K562 (cell line): ENCODE measurements at regions not wholly inside any gene's neighbourhood (a gene's known extent, or its start where the extent isn't known, plus 50 kb on each side); places are given as distances from the start of the nearest gene placed in this dataset.

Source experiments
- ATAC-seq: fragments of 200-7000 bp; cut with Tn5 transposase; 3 replicates; pipeline ENCODE4 v1.9.1; 2020; ENCODE audit warnings: moderate library complexity
- BruUV-seq: library from RNA; stranded (reverse); fragments of 400-500 nt; replicated peaks from 2 replicates; lab custom pipeline; 2021; lab: Mats Ljungman, UMichigan
- CTCF ChIA-PET: fragments of 300-600 bp; formaldehyde crosslinking; extraction: SDS; loops from one replicate; lab custom pipeline; 2021; ENCODE audit warnings: low intra/inter-chr PET ratio; lab: Yijun Ruan, JAX
- POLR2A ChIA-PET: fragments of 300-600, 350-650 bp; sonication (Branson Sonifier 250); formaldehyde crosslinking; extraction: SDS; loops from one replicate; lab custom pipeline; 2021; ENCODE audit warnings: antibody characterized with exemption, inconsistent platforms; lab: Yijun Ruan, JAX
- DNase-seq, 4 experiments: peaks; one replicate each; pipeline versions ENCODE4 v3.0.0 to v3.0.0-alpha.2; 2011 to 2018; ENCODE audit warnings: low spot score in 3 of 4, mixed read lengths in 3 of 4; ENCODE audit errors: extremely low read depth in 1 of 4
- FAIRE-seq: peaks from 2 replicates; lab custom pipeline; 2011; peaks lifted over from hg19 to GRCh38; lab: Jason Lieb, UNC
- H2AFZ ChIP-seq: 2 replicates; pipeline ENCODE4 v1.6.0; 2011; ENCODE audit warnings: low read depth, low read length, control low read depth, inconsistent platforms
- H3K27ac ChIP-seq: fragments of 200-600 bp; 3 replicates; pipeline ENCODE4 v1.8.0; 2011; ENCODE audit warnings: low read depth, mild to moderate bottlenecking, control low read depth, inconsistent platforms, low read length, moderate library complexity, mixed read lengths; ENCODE audit errors: extremely low read depth
- H3K27me3 ChIP-seq, 2 experiments: fragments of 300-600 bp in 1 of 2; 2 replicates in 1 of 2; 3 replicates in 1 of 2; pipeline versions ENCODE4 v1.6.0 to v1.8.0; 2011; ENCODE audit warnings: inconsistent platforms in 2 of 2, low read length in 2 of 2, mild to moderate bottlenecking in 1 of 2, mixed read lengths in 1 of 2, moderate library complexity in 1 of 2; ENCODE audit not compliant: control insufficient read depth in 2 of 2, insufficient read depth in 2 of 2
- H3K36me3 ChIP-seq: fragments of 300-600 bp; 3 replicates; pipeline ENCODE4 v1.8.0; 2011; ENCODE audit warnings: mild to moderate bottlenecking, low read length, inconsistent platforms; ENCODE audit not compliant: control insufficient read depth, insufficient read depth
- H3K4me1 ChIP-seq, 2 experiments: fragments of 200-600 bp in 1 of 2; replicated peaks in 1 of 2; 2 replicates in 1 of 2; 3 replicates in 1 of 2; pipeline versions ENCODE4 v1.5.1 to v1.8.0; 2011; ENCODE audit warnings: inconsistent platforms in 2 of 2, low read length in 2 of 2, mild to moderate bottlenecking in 1 of 2, mixed read lengths in 1 of 2, moderate library complexity in 1 of 2; ENCODE audit not compliant: control insufficient read depth in 2 of 2, insufficient read depth in 2 of 2
- H3K4me2 ChIP-seq: 2 replicates; pipeline ENCODE4 v1.6.1; 2011; ENCODE audit warnings: low read length, control low read depth, inconsistent platforms, mixed read lengths; ENCODE audit not compliant: insufficient read depth
- H3K4me3 ChIP-seq: fragments of 200-600 bp; sonication (generic), shearing (Covaris generic); 2 replicates; pipeline ENCODE4 v1.5.1; 2016; ENCODE audit warnings: control low read depth, inconsistent platforms
- H3K79me2 ChIP-seq: fragments of 200-600 bp; 3 replicates; pipeline ENCODE4 v1.8.0; 2011; ENCODE audit warnings: low read length, inconsistent platforms; ENCODE audit not compliant: control insufficient read depth, insufficient read depth
- H3K9ac ChIP-seq, 2 experiments: 2 replicates each; pipeline versions ENCODE4 v1.6.0 to v1.6.1; 2011; ENCODE audit warnings: low read depth in 2 of 2, low read length in 2 of 2, control low read depth in 1 of 2, inconsistent platforms in 1 of 2, mild to moderate bottlenecking in 1 of 2, mixed read lengths in 1 of 2; ENCODE audit not compliant: insufficient read depth in 1 of 2
- H3K9me1 ChIP-seq: one replicate; pipeline ENCODE4 v1.6.0; 2011; ENCODE audit warnings: inconsistent platforms, mild to moderate bottlenecking, low read length, moderate library complexity; ENCODE audit not compliant: control insufficient read depth, insufficient read depth
- H3K9me3 ChIP-seq: replicated peaks from 2 replicates; pipeline ENCODE4 v1.5.1; 2011; ENCODE audit warnings: low read depth, low read length, inconsistent platforms; ENCODE audit not compliant: control insufficient read depth, insufficient read depth
- H4K20me1 ChIP-seq: replicated peaks from 2 replicates; pipeline ENCODE4 v1.6.1; 2011; ENCODE audit warnings: low read length, inconsistent platforms, mixed read lengths; ENCODE audit not compliant: control insufficient read depth, insufficient read depth
- FOXP4 ChIP-seq: sonication (generic); formaldehyde crosslinking; IDR thresholded peaks from 2 replicates; pipeline ENCODE4 v1.8.0; 2022; ENCODE audit warnings: mild to moderate bottlenecking, missing genetic modification reagents, borderline replicate concordance
- GABPB2 ChIP-seq: fragments of 250-450 bp; sonication (Bioruptor Pico); conservative IDR thresholded peaks from 2 replicates; pipeline ENCODE4 v1.5.1; 2021; ENCODE audit warnings: mild to moderate bottlenecking
- GATAD2B ChIP-seq: fragments of 450-650 bp; IDR thresholded peaks from 2 replicates; pipeline ENCODE4 v1.6.1; 2017; ENCODE audit warnings: mild to moderate bottlenecking, borderline replicate concordance
- MCM5 ChIP-seq: fragments of 450-650 bp; IDR thresholded peaks from 2 replicates; pipeline ENCODE4 v1.6.1; 2016; ENCODE audit warnings: low read depth
- MITF ChIP-seq: IDR thresholded peaks from 2 replicates; pipeline ENCODE4 v1.6.1; 2014; ENCODE audit warnings: antibody characterized with exemption
- PPARD ChIP-seq: fragments of 250-450 bp; sonication (Bioruptor Pico); IDR thresholded peaks from 2 replicates; pipeline ENCODE4 v1.8.0; 2022; ENCODE audit warnings: inconsistent platforms, mild to moderate bottlenecking, moderate library complexity
- RBM22 ChIP-seq: fragments of 200-400 bp; formaldehyde crosslinking; IDR thresholded peaks from 2 replicates; pipeline ENCODE4 v1.6.1; 2018; ENCODE audit warnings: low read length, low read depth; ENCODE audit not compliant: poor library complexity, severe bottlenecking
- RFX7 ChIP-seq: fragments of 250-450 bp; sonication (Bioruptor Pico); IDR thresholded peaks from 2 replicates; pipeline ENCODE4 v1.5.1; 2021; ENCODE audit warnings: mild to moderate bottlenecking
- SAFB2 ChIP-seq: fragments of 200-400 bp; formaldehyde crosslinking; IDR thresholded peaks from 2 replicates; pipeline ENCODE4 v1.6.1; 2018; ENCODE audit warnings: borderline replicate concordance, low read length, low read depth, moderate library complexity; ENCODE audit not compliant: severe bottlenecking
- TBP ChIP-seq: optimal IDR thresholded peaks from 2 replicates; pipeline ENCODE3; 2011; ENCODE audit warnings: low read depth, low read length, improper control_type of control experiment
- TOE1 ChIP-seq, 2 experiments: fragments of 450-650 bp in 1 of 2; sonication (generic) in 1 of 2; formaldehyde crosslinking in 1 of 2; IDR thresholded peaks; 2 replicates each; pipeline versions ENCODE4 v1.7.1 to v1.8.0; 2016 to 2022; ENCODE audit warnings: borderline replicate concordance in 2 of 2, mild to moderate bottlenecking in 2 of 2, antibody characterized with exemption in 1 of 2, inconsistent platforms in 1 of 2, low read depth in 1 of 2, missing genetic modification reagents in 1 of 2, moderate library complexity in 1 of 2
- ZNF696 ChIP-seq: fragments of 250-450 bp; sonication (Bioruptor Pico); conservative IDR thresholded peaks from 2 replicates; pipeline ENCODE4 v1.4.0; 2020; ENCODE audit warnings: mild to moderate bottlenecking, moderate library complexity
- WGBS: fragments of 100-300 bp; shearing (Covaris generic); methylation state at CpG from one replicate; pipeline ENCODE4 v1.1.6; 2016; ENCODE audit warnings: low coverage, mixed read lengths; ENCODE audit not compliant: insufficient coverage; ENCODE audit errors: missing lambda C conversion rate; 5-methylcytosine and 5-hydroxymethylcytosine counted together
- in situ Hi-C: fragments of 300-500 bp; cut with MboI; formaldehyde crosslinking; loops from 4 replicates; pipeline ENCODE4 v1.15.0; 2018; ENCODE audit warnings: inconsistent platforms, mixed read lengths
- intact Hi-C: fragments of 100-400 bp; cut with micrococcal nuclease; formaldehyde crosslinking; loops from 2 replicates; pipeline ENCODE4 v1.14.2; 2022
- TF ChIP-seq, protein P1 (sequence below), 2 experiments: fragments of 450-650 bp in 1 of 2; IDR thresholded peaks; 2 replicates each; pipeline ENCODE4 v1.6.1; 2011 to 2017; ENCODE audit warnings: low read depth in 2 of 2, antibody characterized with exemption in 1 of 2, borderline replicate concordance in 1 of 2, low read length in 1 of 2, mild to moderate bottlenecking in 1 of 2, mixed read lengths in 1 of 2; ENCODE audit not compliant: control insufficient read depth in 1 of 2
- TF ChIP-seq, protein P2 (sequence below): fragments of 250-450 bp; sonication (Bioruptor Pico); IDR thresholded peaks from 2 replicates; pipeline ENCODE4 v1.8.0; 2021; ENCODE audit warnings: moderate library complexity, mild to moderate bottlenecking, inconsistent platforms

DNA sequence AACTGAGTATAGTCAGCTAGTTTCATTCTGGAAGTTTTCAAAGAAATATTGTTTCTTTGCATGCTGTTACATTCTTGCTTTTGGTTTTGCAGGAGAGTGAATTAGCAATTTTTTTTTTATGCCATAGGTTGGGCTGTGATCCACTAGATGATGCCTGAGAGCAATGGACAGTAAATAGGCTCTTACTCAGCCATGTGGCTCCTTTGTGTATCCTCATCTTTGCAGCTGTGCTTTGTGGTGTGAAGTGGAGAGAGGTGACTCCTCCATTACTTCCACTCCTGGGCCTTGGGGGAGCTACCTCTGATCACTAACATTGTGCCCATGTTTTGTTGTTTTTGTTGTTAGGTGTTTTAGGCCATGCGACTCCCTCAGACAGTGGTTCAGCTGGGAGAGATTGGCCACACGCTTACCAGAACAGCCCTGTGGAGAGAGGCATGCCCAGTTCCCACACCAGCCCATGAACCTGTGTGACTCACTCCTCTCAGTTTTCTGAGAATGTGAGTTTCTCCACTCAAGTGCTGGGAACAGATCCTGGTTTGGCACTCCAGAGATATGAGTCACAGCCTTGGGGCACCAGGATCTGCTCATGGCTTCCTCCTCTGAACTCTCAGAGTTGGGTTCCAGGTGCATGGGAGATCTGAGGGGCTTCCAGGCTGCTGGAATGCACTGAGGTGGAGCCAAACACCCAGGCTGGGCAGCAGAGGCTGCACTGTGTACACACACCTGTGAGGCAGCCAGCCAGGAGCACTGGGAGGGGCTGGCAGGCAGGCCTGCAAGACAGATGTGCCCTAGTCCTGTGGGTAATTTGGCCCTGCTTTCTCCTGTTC lies 785.3 kb downstream of the ROBO2 start:
- Histone ChIP-seq H3K9ac (no peak overlapping the region), H2AFZ (no peak overlapping the region), H3K27ac (no peak overlapping the region), H3K36me3 (no peaks in the 10 kb centered on the region), H3K79me2 (no peaks in the 10 kb centered on the region), H3K4me3 (no peak overlapping the region), H3K4me1 (no peaks in the 10 kb centered on the region), H4K20me1 (no peaks in the 10 kb centered on the region), H3K27me3 (no peaks in the 10 kb centered on the region), H3K4me2 (no peak overlapping the region), H3K9me3 (no peaks in the 10 kb centered on the region), H3K9me1 (no peaks in the 10 kb centered on the region)
- WGBS: 0% methylated on average over 1 of the region's 2 CpGs
- POLR2A ChIA-PET: no interaction called here
- no peak for ATAC-seq
- intact Hi-C loops: no loop called here
- DNase-seq: no peak
- FAIRE-seq: no peak
- in situ Hi-C loops: loop anchor here (25.0 kb wide), 1 partner anchor 1838 kb away; no protein-coding TSS in a partner anchor
- no TSS peak for BruUV-seq
- CTCF ChIA-PET: no interaction called here
- no peak for TF ChIP-seq GATAD2B
- TF ChIP-seq GABPB2 (CRISPR knock-in tag): no peak
- no peak for TF ChIP-seq PPARD (CRISPR knock-in tag)
- TF ChIP-seq MCM5: no peak
- no peak for TF ChIP-seq MITF
- TF ChIP-seq RBM22: no peak
- TF ChIP-seq, protein P1, sequence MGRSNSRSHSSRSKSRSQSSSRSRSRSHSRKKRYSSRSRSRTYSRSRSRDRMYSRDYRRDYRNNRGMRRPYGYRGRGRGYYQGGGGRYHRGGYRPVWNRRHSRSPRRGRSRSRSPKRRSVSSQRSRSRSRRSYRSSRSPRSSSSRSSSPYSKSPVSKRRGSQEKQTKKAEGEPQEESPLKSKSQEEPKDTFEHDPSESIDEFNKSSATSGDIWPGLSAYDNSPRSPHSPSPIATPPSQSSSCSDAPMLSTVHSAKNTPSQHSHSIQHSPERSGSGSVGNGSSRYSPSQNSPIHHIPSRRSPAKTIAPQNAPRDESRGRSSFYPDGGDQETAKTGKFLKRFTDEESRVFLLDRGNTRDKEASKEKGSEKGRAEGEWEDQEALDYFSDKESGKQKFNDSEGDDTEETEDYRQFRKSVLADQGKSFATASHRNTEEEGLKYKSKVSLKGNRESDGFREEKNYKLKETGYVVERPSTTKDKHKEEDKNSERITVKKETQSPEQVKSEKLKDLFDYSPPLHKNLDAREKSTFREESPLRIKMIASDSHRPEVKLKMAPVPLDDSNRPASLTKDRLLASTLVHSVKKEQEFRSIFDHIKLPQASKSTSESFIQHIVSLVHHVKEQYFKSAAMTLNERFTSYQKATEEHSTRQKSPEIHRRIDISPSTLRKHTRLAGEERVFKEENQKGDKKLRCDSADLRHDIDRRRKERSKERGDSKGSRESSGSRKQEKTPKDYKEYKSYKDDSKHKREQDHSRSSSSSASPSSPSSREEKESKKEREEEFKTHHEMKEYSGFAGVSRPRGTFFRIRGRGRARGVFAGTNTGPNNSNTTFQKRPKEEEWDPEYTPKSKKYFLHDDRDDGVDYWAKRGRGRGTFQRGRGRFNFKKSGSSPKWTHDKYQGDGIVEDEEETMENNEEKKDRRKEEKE (IDR thresholded peaks at IDR 0.05; ENCODE audit: borderline replicate concordance in 1 of 2, control insufficient read depth in 1 of 2, low read depth in 2 of 2, low read length in 1 of 2): no peak
- no peak for TF ChIP-seq ZNF696
- TF ChIP-seq SAFB2: no peak
- TF ChIP-seq TBP: no peak
- no peak for TF ChIP-seq TOE1 (IDR thresholded peaks at IDR 0.05; ENCODE audit: borderline replicate concordance)
- TF ChIP-seq TOE1 (CRISPR knock-in tag; IDR thresholded peaks at IDR 0.05; ENCODE audit: borderline replicate concordance, low read depth): no peak
- TF ChIP-seq FOXP4 (CRISPR knock-in tag): no peak
- no peak for TF ChIP-seq RFX7
- TF ChIP-seq, protein P2, sequence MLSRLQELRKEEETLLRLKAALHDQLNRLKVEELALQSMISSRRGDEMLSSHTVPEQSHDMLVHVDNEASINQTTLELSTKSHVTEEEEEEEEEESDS (CRISPR knock-in tag): no peak
